ENCODE measurements at regions not wholly inside any gene's neighbourhood (a gene's known extent, or its start where the extent isn't known, plus 50 kb on each side); places are given as distances from the start of the nearest gene placed in this dataset.
"Not testable (repeated sequence)": the region's sequence is repeated elsewhere in the genome, so short reads cannot be mapped to it uniquely, and the experiment has no call there.

GRCh38 chr5:136810261-136810801 lies 445.0 kb upstream of the TRPC7 start:
- no peak for DNase-seq

GRCh38 chr5:136809382-136809781 lies 444.0 kb upstream of the TRPC7 start:
- DNase-seq = no peak

GRCh38 chr5:136808756-136809155 lies 443.4 kb upstream of the TRPC7 start:
- DNase-seq = no peak

GRCh38 chr5:136805466-136805865 lies 440.1 kb upstream of the TRPC7 start:
- no peak for DNase-seq

- no peak for DNase-seq
These were observed 437.0 kb upstream of the TRPC7 start for GRCh38 chr5:136802383-136802782.

- DNase-seq = no peak
These were observed 434.5 kb upstream of the TRPC7 start for GRCh38 chr5:136799806-136800372.

GRCh38 chr5:136793300-136793699 lies 428.0 kb upstream of the TRPC7 start:
- DNase-seq = no peak

- no peak for DNase-seq
These were observed 416.1 kb upstream of the TRPC7 start for GRCh38 chr5:136781464-136781863.

- DNase-seq = no peak
These were observed 415.2 kb upstream of the TRPC7 start for GRCh38 chr5:136780518-136780917.

GRCh38 chr5:136776022-136776927 lies 410.9 kb upstream of the TRPC7 start:
- no peak for DNase-seq

- no peak for DNase-seq
These were observed 407.1 kb upstream of the TRPC7 start for GRCh38 chr5:136772491-136772890.

- peak; percentile 14 for DNase-seq
These were observed 404.7 kb upstream of the TRPC7 start for GRCh38 chr5:136769900-136770684.

- no peak for DNase-seq
These were observed 403.7 kb upstream of the TRPC7 start for GRCh38 chr5:136769093-136769492.

- DNase-seq = no peak
These were observed 403.1 kb upstream of the TRPC7 start for GRCh38 chr5:136768457-136768856.

GRCh38 chr5:136766456-136766855 lies 401.1 kb upstream of the TRPC7 start:
- no peak for DNase-seq

GRCh38 chr5:136764601-136765000 lies 399.3 kb upstream of the TRPC7 start:
- DNase-seq = no peak

- DNase-seq = no peak
These were observed 398.2 kb upstream of the TRPC7 start for GRCh38 chr5:136763548-136763947.

- no peak for DNase-seq
These were observed 388.9 kb upstream of the TRPC7 start for GRCh38 chr5:136754216-136754615.

GRCh38 chr5:136750224-136750862 lies 385.0 kb upstream of the TRPC7 start:
- DNase-seq = no peak

- no peak for DNase-seq
These were observed 383.7 kb upstream of the TRPC7 start for GRCh38 chr5:136749016-136749415.

GRCh38 chr5:136743052-136743451 lies 377.7 kb upstream of the TRPC7 start:
- no peak for DNase-seq

- DNase-seq = no peak
These were observed 374.9 kb upstream of the TRPC7 start for GRCh38 chr5:136740228-136740627.

- not testable (repeated sequence) for DNase-seq
These were observed 373.9 kb upstream of the TRPC7 start for GRCh38 chr5:136739271-136739670.

Measured in NCI-H748 treated with DMSO at 0.1 percent for 48 hours (cell line).